ENCODE measurements at regions not wholly inside any gene's neighbourhood (a gene's known extent, or its start where the extent isn't known, plus 50 kb on each side); places are given as distances from the start of the nearest gene placed in this dataset.

GRCh38 chr17:33499040-33499439, 205.9 kb upstream of the ASIC2 start:
- no peak for DNase-seq (ENCODE audit: low spot score)
- Histone ChIP-seq H3K4me1 (ENCODE audit: control insufficient read depth in 4 of 4, insufficient read depth in 4 of 4, low read length in 3 of 4) (no peaks in the 10 kb centered on the region), H3K27me3 (ENCODE audit: control insufficient read depth in 4 of 4, insufficient read depth in 4 of 4, low read length in 3 of 4) (no peaks in the 10 kb centered on the region), H3K36me3 (ENCODE audit: control insufficient read depth in 4 of 4, insufficient read depth in 3 of 4, low read depth in 1 of 4, low read length in 3 of 4) (no peaks in the 10 kb centered on the region), H3K9me3 (ENCODE audit: control insufficient read depth in 4 of 4, low read length in 3 of 4) (no peaks in the 10 kb centered on the region), H3K4me3 (ENCODE audit: low read depth in 1 of 3, low read length in 3 of 3) (no peak overlapping the region), H3K27ac (ENCODE audit: low read depth in 1 of 2, low read length in 2 of 2) (no peak overlapping the region), H3K9ac (ENCODE audit: low read depth in 1 of 2, low read length in 2 of 2) (no peak overlapping the region)
- TF ChIP-seq FOXA1 (IDR thresholded peaks at IDR 0.05) (no peak), HNF4A (conservative IDR thresholded peaks at IDR 0.05) (no peak), TAF1 (conservative IDR thresholded peaks at IDR 0.05) (no peak), RXRA (IDR thresholded peaks at IDR 0.05) (no peak), CTCF (IDR thresholded peaks at IDR 0.05; ENCODE audit: low read depth, low read length, missing input control) (no peak), RAD21 (IDR thresholded peaks at IDR 0.05) (no peak), YY1 (IDR thresholded peaks at IDR 0.05) (no peak), ZBTB33 (IDR thresholded peaks at IDR 0.05) (no peak)

- H3K9me3 ChIP-seq (ENCODE audit: control insufficient read depth in 4 of 4, low read length in 3 of 4) = no peaks in the 10 kb centered on the region
- H3K36me3 ChIP-seq (ENCODE audit: control insufficient read depth in 4 of 4, insufficient read depth in 3 of 4, low read depth in 1 of 4, low read length in 3 of 4) = no peaks in the 10 kb centered on the region
- H3K9ac ChIP-seq (ENCODE audit: low read depth in 1 of 2, low read length in 2 of 2) = no peak overlapping the region
- no peaks in the 10 kb centered on the region for H3K4me1 ChIP-seq (ENCODE audit: control insufficient read depth in 4 of 4, insufficient read depth in 4 of 4, low read length in 3 of 4)
- no peak overlapping the region for H3K27ac ChIP-seq (ENCODE audit: low read depth in 1 of 2, low read length in 2 of 2)
- TF ChIP-seq YY1 (IDR thresholded peaks at IDR 0.05) = no peak
- no peak for TF ChIP-seq ATF3 (IDR thresholded peaks at IDR 0.05)
- TF ChIP-seq TAF1 (conservative IDR thresholded peaks at IDR 0.05) = no peak
- TF ChIP-seq MAX (IDR thresholded peaks at IDR 0.05) = no peak
- no peak for TF ChIP-seq HNF4G (IDR thresholded peaks at IDR 0.05)
- TF ChIP-seq REST (IDR thresholded peaks at IDR 0.05) = no peak
- TF ChIP-seq FOXA2 (IDR thresholded peaks at IDR 0.05) = no peak
- no peak for TF ChIP-seq GABPA (IDR thresholded peaks at IDR 0.05 in 1 of 2, conservative IDR thresholded peaks at IDR 0.05 in 1 of 2)
- no peak for TF ChIP-seq RAD21 (IDR thresholded peaks at IDR 0.05)
- TF ChIP-seq EGR1 (IDR thresholded peaks at IDR 0.05; ENCODE audit: low read depth in 2 of 2) = no peak
- no peak for TF ChIP-seq SP1 (IDR thresholded peaks at IDR 0.05)
- no peak for TF ChIP-seq RXRA (IDR thresholded peaks at IDR 0.05)
- 57% methylated on average over 3 of the region's 3 CpGs for WGBS
- no peak for DNase-seq (ENCODE audit: low spot score)
- no peaks in the 10 kb centered on the region for H3K27me3 ChIP-seq (ENCODE audit: control insufficient read depth in 4 of 4, insufficient read depth in 4 of 4, low read length in 3 of 4)
- H3K4me3 ChIP-seq (ENCODE audit: low read depth in 1 of 3, low read length in 3 of 3) = no peak overlapping the region
Observed at GRCh38 chr17:33500151-33500550, 207.1 kb upstream of the ASIC2 start.

All from liver (tissue), 8 donors.